Memory B cell (primary cell): ENCODE measurements at regions not wholly inside any gene's neighbourhood (a gene's known extent, or its start where the extent isn't known, plus 50 kb on each side); places are given as distances from the start of the nearest gene placed in this dataset.
"Not testable (repeated sequence)": the region's sequence is repeated elsewhere in the genome, so short reads cannot be mapped to it uniquely, and the experiment has no call there.

ENCODE experiments used
- ATAC-seq: fragments of 150-1000 bp; cut with Tn5 transposase; 2 replicates; pipeline ENCODE4 v1.10.0; 2021; ENCODE audit warnings: low read depth, mild to moderate bottlenecking, moderate library complexity
- DNase-seq, 2 donors: peaks; one replicate each; pipeline ENCODE4 v3.0.0; 2022; ENCODE audit warnings: low spot score in 2 of 2
- H3K27ac Mint-ChIP-seq: one replicate; pipeline ENCODE4 v1.8.0; 2022; ENCODE audit warnings: mild to moderate bottlenecking, moderate library complexity, mixed read lengths
- H3K27me3 Mint-ChIP-seq: one replicate; pipeline ENCODE4 v1.8.0; 2022; ENCODE audit warnings: mixed read lengths
- H3K36me3 Mint-ChIP-seq: one replicate; pipeline ENCODE4 v1.8.0; 2022; ENCODE audit warnings: mild to moderate bottlenecking, mixed read lengths
- H3K4me1 Mint-ChIP-seq: one replicate; pipeline ENCODE4 v1.8.0; 2022; ENCODE audit warnings: mixed read lengths
- H3K4me3 Mint-ChIP-seq: one replicate; pipeline ENCODE4 v1.8.0; 2022; ENCODE audit warnings: mild to moderate bottlenecking, moderate library complexity, mixed read lengths
- H3K9me3 Mint-ChIP-seq: one replicate; pipeline ENCODE4 v1.8.0; 2022; ENCODE audit warnings: mixed read lengths

GRCh38 chr2:16773080-16773713, 107.6 kb upstream of the CYRIA start:
- Mint-ChIP-seq H3K9me3 (no peaks in the 10 kb centered on the region), H3K27ac (no peak overlapping the region), H3K4me3 (no peak overlapping the region), H3K36me3 (no peaks in the 10 kb centered on the region), H3K4me1 (peaks cover 8% of the 10 kb centered on the region), H3K27me3 (peaks cover 5% of the 10 kb centered on the region)
- DNase-seq (peak; percentile 44 to 49), ATAC-seq (peak; percentile 75)

DNA sequence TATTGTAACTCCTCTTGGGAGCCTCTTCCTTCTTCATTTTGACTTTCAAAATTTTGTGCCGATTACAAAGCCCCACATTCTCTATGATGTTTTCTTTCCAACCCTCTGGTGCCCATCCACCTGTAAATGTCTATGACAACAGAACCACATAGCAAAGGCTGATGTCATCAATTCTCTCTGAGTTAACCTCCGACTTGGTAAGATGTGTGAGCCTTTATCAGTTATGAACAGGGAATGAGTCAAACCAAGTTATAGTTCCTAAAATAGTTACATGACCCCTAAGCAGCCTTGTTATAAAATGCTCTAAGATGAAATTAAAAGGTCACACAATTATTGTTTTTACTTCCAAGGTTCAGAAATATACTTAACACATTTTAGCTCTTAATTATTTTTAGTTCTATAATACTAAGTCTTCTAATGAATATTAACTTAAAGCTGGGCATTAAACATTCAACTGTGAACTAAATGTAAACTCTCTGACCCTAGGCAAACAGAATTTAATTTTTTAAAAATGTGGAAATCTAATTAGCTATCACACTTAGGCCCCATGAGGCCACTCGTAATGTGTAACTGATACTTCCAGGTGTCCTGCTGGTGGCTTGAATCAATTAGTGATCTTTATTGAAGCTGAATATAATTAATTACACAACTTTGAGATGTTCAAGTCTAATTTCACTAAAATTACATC, 102.3 kb upstream of the CYRIA start:
- H3K36me3 Mint-ChIP-seq, result peaks cover 8% of the 10 kb centered on the region
- peaks cover 7% of the 10 kb centered on the region for H3K4me1 Mint-ChIP-seq
- H3K9me3 Mint-ChIP-seq, result peaks cover 5% of the 10 kb centered on the region
- H3K4me3 Mint-ChIP-seq, result no peak overlapping the region
- no peak overlapping the region for H3K27ac Mint-ChIP-seq
- H3K27me3 Mint-ChIP-seq, result peaks cover 5% of the 10 kb centered on the region
- DNase-seq, result no peak
- ATAC-seq, result no peak

- Mint-ChIP-seq H3K4me1 (peaks cover 8% of the 10 kb centered on the region), H3K27ac (no peak overlapping the region), H3K36me3 (peaks cover 8% of the 10 kb centered on the region), H3K4me3 (no peak overlapping the region), H3K9me3 (peaks cover 5% of the 10 kb centered on the region), H3K27me3 (peaks cover 4% of the 10 kb centered on the region)
- ATAC-seq (no peak), DNase-seq (no peak)
Observed at GRCh38 chr2:16765356-16765755, 99.7 kb upstream of the CYRIA start.

DNA sequence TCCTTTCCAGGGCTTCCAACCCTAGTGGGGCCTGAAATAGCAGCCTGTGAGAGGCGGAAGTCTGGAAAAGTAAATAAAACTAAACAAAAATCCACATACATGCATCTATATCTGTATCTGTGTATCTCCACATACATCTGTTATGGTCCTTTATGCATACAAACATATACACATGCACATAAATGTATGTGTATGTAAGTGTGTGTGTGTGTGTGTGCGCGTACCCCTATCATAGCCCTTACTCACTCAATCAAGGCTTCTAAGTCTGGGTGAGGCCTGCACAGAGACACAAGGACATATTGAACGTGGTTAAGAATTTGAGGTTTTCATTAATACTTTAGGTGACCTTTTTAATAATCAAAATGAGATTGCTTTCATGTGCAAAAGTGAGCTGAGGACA, 98.9 kb upstream of the CYRIA start:
- Mint-ChIP-seq H3K4me3 (no peak overlapping the region), H3K36me3 (peaks cover 8% of the 10 kb centered on the region), H3K9me3 (peaks cover 5% of the 10 kb centered on the region), H3K27ac (no peak overlapping the region), H3K4me1 (peaks cover 8% of the 10 kb centered on the region), H3K27me3 (peaks cover 2% of the 10 kb centered on the region)
- no peak for DNase-seq
- ATAC-seq, result no peak

GRCh38 chr2:16763493-16763899, 97.9 kb upstream of the CYRIA start:
- ATAC-seq (peak; percentile 42), DNase-seq (no peak)
- peaks cover 2% of the 10 kb centered on the region for H3K27me3 Mint-ChIP-seq
- H3K4me3 Mint-ChIP-seq, result peak overlapping the region; percentile 63
- H3K9me3 Mint-ChIP-seq, result peaks cover 5% of the 10 kb centered on the region
- peak overlapping the region; percentile 51 for H3K27ac Mint-ChIP-seq
- peaks cover 8% of the 10 kb centered on the region for H3K4me1 Mint-ChIP-seq
- H3K36me3 Mint-ChIP-seq, result peaks cover 8% of the 10 kb centered on the region

DNA sequence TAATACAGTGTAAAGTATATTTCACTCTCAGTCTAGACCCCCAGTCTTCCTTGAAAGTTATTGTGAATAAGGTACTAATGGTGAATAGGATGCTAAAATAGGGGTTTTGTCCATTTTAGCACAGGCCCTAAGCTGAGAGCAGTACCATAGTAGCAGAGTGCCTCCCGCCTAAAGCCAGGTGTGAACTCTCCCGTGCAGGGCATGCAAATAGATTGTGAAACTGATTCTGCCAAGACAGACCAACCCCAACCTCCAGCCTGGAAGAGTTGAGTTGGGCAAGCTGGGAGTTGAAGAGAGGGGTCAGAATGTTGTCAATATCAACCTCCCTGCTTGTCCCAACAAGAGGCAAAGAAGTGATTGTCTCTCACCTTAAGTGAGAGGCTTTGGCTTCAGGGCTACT, 97.4 kb upstream of the CYRIA start:
- Mint-ChIP-seq H3K4me3 (peak overlapping the region; percentile 63), H3K27ac (peak overlapping the region; percentile 51)
- no peak for DNase-seq

GRCh38 chr2:16760426-16760825, 94.8 kb upstream of the CYRIA start:
- no peaks in the 10 kb centered on the region for H3K36me3 Mint-ChIP-seq
- DNase-seq (no peak), ATAC-seq (no peak)
- no peaks in the 10 kb centered on the region for H3K9me3 Mint-ChIP-seq
- peaks cover 2% of the 10 kb centered on the region for H3K27me3 Mint-ChIP-seq
- peaks cover 14% of the 10 kb centered on the region for H3K4me1 Mint-ChIP-seq
- H3K27ac Mint-ChIP-seq, result no peak overlapping the region
- no peak overlapping the region for H3K4me3 Mint-ChIP-seq

More for the DNA sequence above, 97.4 kb upstream of the CYRIA start:
- peaks cover 8% of the 10 kb centered on the region for H3K36me3 Mint-ChIP-seq
- peaks cover 2% of the 10 kb centered on the region for H3K27me3 Mint-ChIP-seq
- no peak for ATAC-seq
- peaks cover 5% of the 10 kb centered on the region for H3K9me3 Mint-ChIP-seq
- peaks cover 8% of the 10 kb centered on the region for H3K4me1 Mint-ChIP-seq

DNA sequence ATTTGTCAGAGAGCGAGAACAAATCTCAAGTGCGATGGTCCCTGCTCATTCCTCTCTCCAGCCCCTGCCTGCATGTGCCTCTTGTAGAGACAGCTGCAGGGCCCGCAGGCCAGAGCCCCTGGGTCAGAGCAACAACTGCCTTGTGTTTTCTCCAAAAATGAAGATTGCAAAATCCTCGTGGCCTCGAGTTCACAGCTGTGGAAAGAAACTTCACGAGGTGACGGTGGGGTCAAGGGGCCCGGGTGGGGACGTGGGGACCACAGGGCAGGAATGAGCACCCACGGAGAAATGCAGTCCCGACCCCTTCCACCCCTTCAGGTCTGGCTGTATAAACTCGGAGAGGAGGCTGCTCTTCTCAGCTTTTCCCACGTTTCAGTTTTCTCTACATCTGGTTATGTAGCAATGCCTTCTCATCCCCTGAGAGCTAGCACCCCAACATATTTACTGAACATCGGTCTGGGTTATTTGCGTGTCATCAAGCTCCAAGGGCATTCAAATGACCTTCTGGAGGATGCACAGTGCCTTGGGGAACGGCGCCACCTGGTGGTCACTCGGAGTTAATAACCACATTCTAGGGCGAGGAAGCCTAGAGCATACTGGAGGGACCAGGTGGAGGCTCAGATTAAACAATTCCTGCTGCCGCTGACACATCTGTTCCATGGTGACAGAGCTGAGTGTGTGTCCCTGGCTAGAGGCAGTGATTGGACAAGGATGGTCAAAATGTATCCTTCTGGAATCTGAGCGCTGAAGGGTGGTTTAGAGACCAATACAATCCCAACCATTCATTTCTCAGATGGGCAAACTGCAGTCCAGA, 91.4 kb upstream of the CYRIA start:
- no peaks in the 10 kb centered on the region for H3K9me3 Mint-ChIP-seq
- peak overlapping the region; percentile 86 for H3K27ac Mint-ChIP-seq
- peak overlapping the region; percentile 39 for H3K4me3 Mint-ChIP-seq
- peaks cover 7% of the 10 kb centered on the region for H3K4me1 Mint-ChIP-seq
- no peaks in the 10 kb centered on the region for H3K36me3 Mint-ChIP-seq
- peaks cover 2% of the 10 kb centered on the region for H3K27me3 Mint-ChIP-seq
- ATAC-seq (peak; percentile 99), DNase-seq (peak; percentile 81 to 86)

- DNase-seq, result no peak
- Mint-ChIP-seq H3K36me3 (no peaks in the 10 kb centered on the region), H3K9me3 (no peaks in the 10 kb centered on the region), H3K4me1 (peaks cover 7% of the 10 kb centered on the region), H3K27ac (no peak overlapping the region), H3K27me3 (no peaks in the 10 kb centered on the region), H3K4me3 (no peak overlapping the region)
- no peak for ATAC-seq
Observed at GRCh38 chr2:16755442-16755841, 89.8 kb upstream of the CYRIA start.

GRCh38 chr2:16753025-16753424, 87.4 kb upstream of the CYRIA start:
- peaks cover 14% of the 10 kb centered on the region for H3K4me1 Mint-ChIP-seq
- H3K36me3 Mint-ChIP-seq, H3K27me3 Mint-ChIP-seq, H3K4me3 Mint-ChIP-seq, ATAC-seq, H3K27ac Mint-ChIP-seq, DNase-seq, H3K9me3 Mint-ChIP-seq: not testable (repeated sequence)

- H3K27ac Mint-ChIP-seq, H3K4me3 Mint-ChIP-seq, DNase-seq, H3K9me3 Mint-ChIP-seq, ATAC-seq, H3K36me3 Mint-ChIP-seq, H3K27me3 Mint-ChIP-seq: not testable (repeated sequence)
- peaks cover 16% of the 10 kb centered on the region for H3K4me1 Mint-ChIP-seq
Observed at GRCh38 chr2:16750925-16751214, 85.2 kb upstream of the CYRIA start.

DNA sequence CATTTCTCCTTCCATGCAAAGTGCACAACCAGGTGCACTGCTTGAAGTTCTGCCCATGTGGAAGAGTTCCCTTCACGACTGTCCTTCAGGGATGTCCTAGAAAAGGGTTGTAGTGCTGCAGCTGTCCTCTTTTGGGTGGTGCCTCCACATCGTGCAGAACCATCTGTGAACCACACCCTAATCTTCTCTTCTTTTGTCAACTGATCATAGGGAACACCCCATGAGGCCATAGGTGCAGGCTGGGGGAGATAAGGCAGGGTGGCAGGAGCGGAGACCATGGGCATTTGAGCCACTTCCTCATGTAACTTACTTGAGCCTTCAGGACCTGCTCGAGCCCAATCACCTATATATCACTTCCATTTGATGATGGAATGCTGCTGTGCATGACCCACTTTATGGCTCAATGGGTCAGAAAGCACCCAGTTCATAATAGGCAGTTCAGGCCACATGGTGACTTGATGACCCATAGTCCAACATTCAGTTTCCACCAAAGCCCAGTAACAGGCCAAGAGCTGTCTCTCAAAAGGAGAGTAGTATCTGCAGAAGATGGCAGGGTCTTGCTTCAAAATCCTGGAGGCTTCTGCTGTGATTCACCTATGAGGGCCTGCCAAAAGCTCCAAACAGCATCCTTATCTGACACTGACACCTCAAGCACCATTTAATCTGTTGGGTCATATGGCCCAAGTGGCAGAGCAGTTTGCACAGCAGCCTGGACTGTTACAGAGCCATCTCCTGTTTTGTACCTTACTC, 84.7 kb upstream of the CYRIA start:
- H3K27me3 Mint-ChIP-seq, result peaks cover 1% of the 10 kb centered on the region
- no peak overlapping the region for H3K27ac Mint-ChIP-seq
- no peaks in the 10 kb centered on the region for H3K9me3 Mint-ChIP-seq
- ATAC-seq, result no peak
- no peak overlapping the region for H3K4me3 Mint-ChIP-seq
- no peaks in the 10 kb centered on the region for H3K36me3 Mint-ChIP-seq
- DNase-seq, result no peak
- peaks cover 20% of the 10 kb centered on the region for H3K4me1 Mint-ChIP-seq

DNA sequence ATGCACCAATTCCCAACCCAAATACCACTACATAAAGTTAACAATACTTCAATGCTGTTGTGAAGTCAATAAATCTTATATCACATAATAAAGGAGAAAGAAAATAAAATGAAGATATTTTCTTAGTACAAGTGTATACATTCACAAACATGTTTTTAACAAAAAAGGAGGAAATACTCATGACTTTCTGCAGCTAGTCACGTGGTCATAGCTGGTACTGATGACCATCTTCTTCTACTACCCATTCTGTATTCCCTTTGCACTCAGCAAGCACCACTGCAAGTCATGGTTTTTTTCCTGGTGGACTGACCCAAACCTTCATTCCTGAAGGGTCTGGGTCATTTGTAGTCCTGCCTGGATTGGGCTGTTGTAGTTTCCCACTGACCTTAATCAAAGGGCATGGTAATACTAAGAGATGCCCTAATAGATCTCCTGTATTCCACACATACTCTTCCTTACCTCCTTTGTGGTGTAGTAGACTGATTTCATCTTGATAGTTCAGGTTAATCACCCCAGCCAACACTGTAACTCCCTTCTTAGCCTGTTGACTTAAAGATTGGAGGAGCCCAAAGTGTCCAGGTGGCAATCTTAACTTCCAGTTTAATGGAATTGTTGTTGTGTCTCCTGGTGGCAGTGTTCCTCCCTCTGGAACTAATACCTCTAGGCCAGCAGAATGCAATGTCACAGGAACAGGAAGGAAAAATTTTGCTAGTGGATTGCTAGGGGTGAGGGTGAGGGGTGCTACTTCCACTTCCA, 83.1 kb upstream of the CYRIA start:
- not testable (repeated sequence) for H3K9me3 Mint-ChIP-seq, ATAC-seq, H3K27ac Mint-ChIP-seq, H3K27me3 Mint-ChIP-seq, H3K36me3 Mint-ChIP-seq, DNase-seq, H3K4me3 Mint-ChIP-seq
- H3K4me1 Mint-ChIP-seq, result peaks cover 29% of the 10 kb centered on the region
